ENCODE measurements at regions not wholly inside any gene's neighbourhood (a gene's known extent, or its start where the extent isn't known, plus 50 kb on each side); places are given as distances from the start of the nearest gene placed in this dataset.

DNA sequence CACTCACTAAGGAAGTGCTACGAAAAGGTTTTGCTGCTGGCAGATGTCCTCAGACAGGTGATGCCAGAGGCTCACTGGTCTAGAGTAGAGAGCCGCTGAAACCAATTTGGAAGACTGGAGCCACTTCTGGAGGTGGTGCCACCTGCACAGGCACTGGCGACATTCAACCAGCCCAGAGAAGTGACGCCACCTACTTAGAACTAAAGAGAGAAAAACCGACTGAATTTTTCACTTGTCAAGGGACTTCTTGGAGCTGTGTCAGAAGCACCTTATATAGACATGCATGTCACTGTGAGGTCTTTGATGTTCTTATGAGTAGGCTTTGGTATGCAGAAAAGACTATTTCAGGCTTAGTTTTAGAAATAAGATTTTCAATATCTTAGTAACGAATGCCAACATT, 71.4 kb downstream of the BOD1L2 start:
- Histone ChIP-seq H3K4me3 (ENCODE audit: low read depth, low read length) (no peak overlapping the region), H3K36me3 (replicated peaks) (no peaks in the 10 kb centered on the region), H3K27ac (no peak overlapping the region), H3K27me3 (replicated peaks) (no peaks in the 10 kb centered on the region)
- in situ Hi-C loops (cut with HindIII; ENCODE audit: low pct_ligation_motif_present, low sequenced_read_pairs): no loop called here
- DNase-seq: no peak
- TF ChIP-seq, protein P1, sequence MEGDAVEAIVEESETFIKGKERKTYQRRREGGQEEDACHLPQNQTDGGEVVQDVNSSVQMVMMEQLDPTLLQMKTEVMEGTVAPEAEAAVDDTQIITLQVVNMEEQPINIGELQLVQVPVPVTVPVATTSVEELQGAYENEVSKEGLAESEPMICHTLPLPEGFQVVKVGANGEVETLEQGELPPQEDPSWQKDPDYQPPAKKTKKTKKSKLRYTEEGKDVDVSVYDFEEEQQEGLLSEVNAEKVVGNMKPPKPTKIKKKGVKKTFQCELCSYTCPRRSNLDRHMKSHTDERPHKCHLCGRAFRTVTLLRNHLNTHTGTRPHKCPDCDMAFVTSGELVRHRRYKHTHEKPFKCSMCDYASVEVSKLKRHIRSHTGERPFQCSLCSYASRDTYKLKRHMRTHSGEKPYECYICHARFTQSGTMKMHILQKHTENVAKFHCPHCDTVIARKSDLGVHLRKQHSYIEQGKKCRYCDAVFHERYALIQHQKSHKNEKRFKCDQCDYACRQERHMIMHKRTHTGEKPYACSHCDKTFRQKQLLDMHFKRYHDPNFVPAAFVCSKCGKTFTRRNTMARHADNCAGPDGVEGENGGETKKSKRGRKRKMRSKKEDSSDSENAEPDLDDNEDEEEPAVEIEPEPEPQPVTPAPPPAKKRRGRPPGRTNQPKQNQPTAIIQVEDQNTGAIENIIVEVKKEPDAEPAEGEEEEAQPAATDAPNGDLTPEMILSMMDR (IDR thresholded peaks at IDR 0.05; ENCODE audit: low read depth, low read length, missing control alignments): no peak

DNA sequence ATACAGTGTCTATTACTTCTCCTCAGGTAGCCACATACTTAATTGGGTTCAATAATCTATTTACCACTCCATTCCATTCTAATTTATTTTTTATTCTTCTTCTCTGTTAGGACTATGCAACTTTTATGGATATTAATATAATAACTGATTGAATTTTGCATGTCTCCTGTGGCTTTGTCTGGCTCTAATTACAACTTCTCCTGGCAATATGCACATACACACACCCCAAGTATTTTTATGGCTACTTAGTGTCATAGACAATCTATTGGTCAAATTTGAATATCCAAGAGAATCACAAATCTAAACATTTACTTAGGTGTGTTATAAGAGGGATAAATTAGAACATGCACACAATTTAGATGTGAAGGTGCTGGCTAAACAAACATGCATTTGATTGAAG, 73.1 kb downstream of the BOD1L2 start:
- H3K27ac ChIP-seq: no peak overlapping the region
- TF ChIP-seq, protein P1 (IDR thresholded peaks at IDR 0.05; ENCODE audit: low read depth, low read length, missing control alignments): no peak
- in situ Hi-C loops (cut with HindIII; ENCODE audit: low pct_ligation_motif_present, low sequenced_read_pairs): no loop called here

DNA sequence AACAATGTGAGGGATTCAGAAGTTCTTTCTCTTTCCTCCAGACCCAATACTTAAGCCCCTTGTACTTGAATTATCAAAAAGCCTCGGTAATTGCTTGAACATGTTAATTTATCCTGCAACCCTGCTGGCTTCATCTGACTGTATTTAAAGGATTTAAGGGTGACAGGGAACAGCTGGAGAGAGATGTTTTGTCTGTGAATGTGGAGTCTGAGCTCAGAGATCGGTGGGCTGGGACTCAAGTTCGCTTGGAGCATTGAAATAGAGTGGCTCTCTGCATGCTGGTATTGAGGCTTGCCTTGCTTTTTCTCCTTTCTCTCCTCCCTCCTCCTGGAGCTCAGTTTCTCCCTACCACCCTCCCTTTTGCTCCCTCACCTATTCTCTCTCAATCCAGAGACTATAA, 73.6 kb downstream of the BOD1L2 start:
- TF ChIP-seq, protein P1 (IDR thresholded peaks at IDR 0.05; ENCODE audit: low read depth, low read length, missing control alignments): no peak
- H3K4me3 ChIP-seq (ENCODE audit: low read depth, low read length): no peak overlapping the region

More for the DNA sequence above, 73.1 kb downstream of the BOD1L2 start:
- DNase-seq: no peak
- H3K27me3 ChIP-seq (replicated peaks): no peaks in the 10 kb centered on the region
- no peaks in the 10 kb centered on the region for H3K36me3 ChIP-seq (replicated peaks)
- H3K4me3 ChIP-seq (ENCODE audit: low read depth, low read length): no peak overlapping the region

DNA sequence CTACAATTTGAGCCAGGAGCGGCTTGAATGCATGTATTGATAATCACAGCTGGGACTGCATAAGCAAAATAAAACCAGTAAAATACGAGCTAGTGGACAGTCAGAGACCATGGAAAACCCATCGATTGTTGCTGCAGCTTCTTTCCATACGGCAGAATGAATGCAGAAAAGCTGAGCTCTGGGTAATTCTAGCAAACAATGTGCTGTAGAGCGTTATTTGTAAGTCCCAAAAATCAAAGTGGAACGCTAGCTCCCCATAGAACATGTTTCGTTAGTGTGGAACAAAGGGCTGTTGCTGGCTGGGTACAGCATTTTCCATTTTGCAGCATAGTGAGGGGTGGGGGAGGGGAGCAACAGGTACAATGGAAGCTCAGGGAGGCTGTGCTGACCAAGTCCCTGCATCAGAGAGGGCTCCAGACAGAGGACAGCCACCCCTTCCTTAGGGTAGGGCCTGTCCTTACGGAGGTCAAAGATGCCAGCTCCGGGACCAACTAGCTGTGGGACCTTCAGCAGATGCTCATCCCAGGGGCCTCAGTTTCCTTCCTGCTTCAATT, 74.1 kb downstream of the BOD1L2 start:
- no peaks in the 10 kb centered on the region for H3K27me3 ChIP-seq (replicated peaks)
- H3K36me3 ChIP-seq (replicated peaks): no peaks in the 10 kb centered on the region
- H3K27ac ChIP-seq: no peak overlapping the region
- in situ Hi-C loops (cut with HindIII; ENCODE audit: low pct_ligation_motif_present, low sequenced_read_pairs): no loop called here
- TF ChIP-seq, protein P1 (IDR thresholded peaks at IDR 0.05; ENCODE audit: low read depth, low read length, missing control alignments): no peak
- DNase-seq: no peak
- no peak overlapping the region for H3K4me3 ChIP-seq (ENCODE audit: low read depth, low read length)

More for the DNA sequence above, 73.6 kb downstream of the BOD1L2 start:
- no peak overlapping the region for H3K27ac ChIP-seq
- DNase-seq: no peak
- in situ Hi-C loops (cut with HindIII; ENCODE audit: low pct_ligation_motif_present, low sequenced_read_pairs): no loop called here
- no peaks in the 10 kb centered on the region for H3K36me3 ChIP-seq (replicated peaks)
- H3K27me3 ChIP-seq (replicated peaks): no peaks in the 10 kb centered on the region

DNA sequence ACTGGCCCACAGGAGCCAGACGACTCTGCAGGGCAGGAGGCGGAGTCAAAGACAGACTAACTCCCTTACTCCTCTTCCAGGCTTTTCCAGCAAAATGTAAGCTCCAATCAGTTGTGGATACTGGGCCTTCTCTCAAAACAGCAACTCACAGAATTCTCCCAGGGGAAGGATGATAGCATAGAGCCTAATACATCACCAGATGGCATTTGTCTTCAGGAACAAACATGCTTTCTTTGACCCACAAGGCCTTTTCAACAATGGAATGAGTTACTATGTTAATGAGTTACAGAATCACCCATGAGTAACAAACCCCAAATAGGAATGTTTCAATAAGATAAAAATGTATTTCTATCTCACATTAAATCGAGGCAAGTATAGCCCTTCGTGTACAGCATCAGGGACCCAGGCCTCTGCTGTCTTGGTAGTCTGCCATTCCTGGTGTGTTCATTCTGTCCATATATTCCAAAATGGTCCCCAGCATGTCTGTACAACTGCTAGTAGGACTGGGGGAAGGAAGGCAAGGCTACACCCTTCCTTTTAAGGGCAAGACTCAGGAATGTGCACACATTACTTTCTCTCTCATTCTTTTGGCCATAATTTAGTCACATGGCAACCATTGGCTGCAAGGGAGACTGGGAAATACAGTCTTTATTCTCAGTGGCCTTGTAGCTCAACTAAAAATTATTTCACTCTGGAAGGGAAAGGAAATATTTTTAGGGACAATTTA, 76.4 kb downstream of the BOD1L2 start:
- TF ChIP-seq, protein P1 (IDR thresholded peaks at IDR 0.05; ENCODE audit: low read depth, low read length, missing control alignments): no peak
- H3K27me3 ChIP-seq (replicated peaks): no peaks in the 10 kb centered on the region
- H3K36me3 ChIP-seq (replicated peaks): no peaks in the 10 kb centered on the region
- in situ Hi-C loops (cut with HindIII; ENCODE audit: low pct_ligation_motif_present, low sequenced_read_pairs): no loop called here
- H3K4me3 ChIP-seq (ENCODE audit: low read depth, low read length): no peak overlapping the region
- H3K27ac ChIP-seq: no peak overlapping the region
- no peak for DNase-seq
